GM23338 (cell line): ENCODE measurements at regions not wholly inside any gene's neighbourhood (a gene's known extent, or its start where the extent isn't known, plus 50 kb on each side); places are given as distances from the start of the nearest gene placed in this dataset.

ENCODE experiments used
- CREB1 ChIP-seq: fragments of 250-450 bp; sonication (Bioruptor Pico); IDR thresholded peaks from 2 replicates; pipeline ENCODE4 v1.5.0; 2020; ENCODE audit warnings: low read depth, mild to moderate bottlenecking, moderate library complexity
- EZH2 ChIP-seq: fragments of 200-600 bp; sonication (generic); IDR thresholded peaks from one replicate; pipeline ENCODE4 v1.8.0; 2017; ENCODE audit warnings: antibody characterized with exemption, mild to moderate bottlenecking, low read depth; ENCODE audit not compliant: unreplicated experiment
- EZH2phosphoT487 ChIP-seq: fragments of 200-600 bp; sonication (generic); IDR thresholded peaks from one replicate; pipeline ENCODE4 v1.8.1; 2018; ENCODE audit warnings: antibody characterized with exemption; ENCODE audit not compliant: unreplicated experiment
- JUNB ChIP-seq: IDR thresholded peaks from one replicate; pipeline ENCODE4 v1.6.1; 2016; ENCODE audit warnings: antibody characterized with exemption; ENCODE audit not compliant: unreplicated experiment
- NANOG ChIP-seq: IDR thresholded peaks from 2 replicates; pipeline ENCODE4 v1.6.1; 2016; ENCODE audit warnings: antibody characterized with exemption, borderline replicate concordance
- POLR2AphosphoS5 ChIP-seq: IDR thresholded peaks from 2 replicates; pipeline ENCODE4 v1.6.1; 2016; ENCODE audit warnings: antibody characterized with exemption, low read depth
- ZNF114 ChIP-seq: fragments of 250-450 bp; sonication (Bioruptor Pico); IDR thresholded peaks from 2 replicates; pipeline ENCODE4 v1.5.0; 2020; ENCODE audit warnings: mild to moderate bottlenecking, moderate library complexity
- ZNF331 ChIP-seq: fragments of 250-450 bp; sonication (Bioruptor Pico); IDR thresholded peaks from 2 replicates; pipeline ENCODE4 v1.5.0; 2020; ENCODE audit warnings: low read depth, mild to moderate bottlenecking, moderate library complexity
- TF ChIP-seq, protein P1 (sequence below), 2 experiments: fragments of 200-600 bp in 1 of 2; sonication (generic) in 1 of 2; conservative IDR thresholded peaks; 2 replicates each; pipeline versions ENCODE4 v1.5.1 to v1.6.1; 2016 to 2017; ENCODE audit warnings: antibody characterized with exemption in 2 of 2, low read depth in 2 of 2, mild to moderate bottlenecking in 2 of 2, moderate library complexity in 1 of 2
- TF ChIP-seq, protein P2 (sequence below): IDR thresholded peaks from one replicate; pipeline ENCODE4 v1.6.1; 2018; ENCODE audit warnings: antibody characterized with exemption; ENCODE audit not compliant: unreplicated experiment

DNA sequence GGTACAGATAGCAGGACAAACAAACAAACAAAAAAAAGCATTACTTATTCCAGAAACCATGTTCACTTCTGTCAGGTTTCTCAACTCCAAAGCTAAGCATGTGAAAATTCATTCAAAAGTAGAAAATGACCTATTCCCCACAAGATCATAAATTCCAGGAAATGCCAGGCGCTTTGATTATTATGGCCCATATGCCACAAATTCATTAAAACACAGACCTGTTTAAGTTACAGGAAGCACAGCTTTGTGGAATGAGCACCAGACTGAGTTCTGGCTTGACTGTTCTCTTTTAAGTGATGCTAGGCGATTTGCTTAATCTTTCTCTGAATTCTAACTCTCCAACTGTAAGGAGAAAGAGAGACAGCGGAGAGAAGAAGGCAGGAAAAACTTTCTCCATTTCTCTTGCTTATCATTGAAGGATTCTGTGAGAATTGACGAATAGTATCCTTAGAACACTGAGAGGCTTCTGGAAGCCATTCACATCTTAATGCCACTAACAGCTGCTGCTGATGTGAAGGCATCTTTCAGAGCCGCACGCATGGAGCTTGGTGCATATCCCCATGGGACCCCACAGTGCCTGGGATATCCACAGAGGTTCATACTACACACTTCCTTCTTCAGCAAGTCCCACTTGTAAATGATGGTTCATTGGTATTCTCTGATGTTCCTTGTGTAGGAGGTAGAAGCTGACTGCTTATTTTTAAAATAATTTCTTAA, 138.0 kb downstream of the ZNF674 start:
- TF ChIP-seq, protein P1, sequence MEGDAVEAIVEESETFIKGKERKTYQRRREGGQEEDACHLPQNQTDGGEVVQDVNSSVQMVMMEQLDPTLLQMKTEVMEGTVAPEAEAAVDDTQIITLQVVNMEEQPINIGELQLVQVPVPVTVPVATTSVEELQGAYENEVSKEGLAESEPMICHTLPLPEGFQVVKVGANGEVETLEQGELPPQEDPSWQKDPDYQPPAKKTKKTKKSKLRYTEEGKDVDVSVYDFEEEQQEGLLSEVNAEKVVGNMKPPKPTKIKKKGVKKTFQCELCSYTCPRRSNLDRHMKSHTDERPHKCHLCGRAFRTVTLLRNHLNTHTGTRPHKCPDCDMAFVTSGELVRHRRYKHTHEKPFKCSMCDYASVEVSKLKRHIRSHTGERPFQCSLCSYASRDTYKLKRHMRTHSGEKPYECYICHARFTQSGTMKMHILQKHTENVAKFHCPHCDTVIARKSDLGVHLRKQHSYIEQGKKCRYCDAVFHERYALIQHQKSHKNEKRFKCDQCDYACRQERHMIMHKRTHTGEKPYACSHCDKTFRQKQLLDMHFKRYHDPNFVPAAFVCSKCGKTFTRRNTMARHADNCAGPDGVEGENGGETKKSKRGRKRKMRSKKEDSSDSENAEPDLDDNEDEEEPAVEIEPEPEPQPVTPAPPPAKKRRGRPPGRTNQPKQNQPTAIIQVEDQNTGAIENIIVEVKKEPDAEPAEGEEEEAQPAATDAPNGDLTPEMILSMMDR (conservative IDR thresholded peaks at IDR 0.05; ENCODE audit: low read depth in 2 of 2), result no peak
- TF ChIP-seq JUNB, result no peak
- TF ChIP-seq CREB1 (CRISPR knock-in tag), result no peak
- TF ChIP-seq EZH2, result no peak
- no peak for TF ChIP-seq NANOG
- TF ChIP-seq ZNF331 (CRISPR knock-in tag), result no peak
- TF ChIP-seq, protein P2, sequence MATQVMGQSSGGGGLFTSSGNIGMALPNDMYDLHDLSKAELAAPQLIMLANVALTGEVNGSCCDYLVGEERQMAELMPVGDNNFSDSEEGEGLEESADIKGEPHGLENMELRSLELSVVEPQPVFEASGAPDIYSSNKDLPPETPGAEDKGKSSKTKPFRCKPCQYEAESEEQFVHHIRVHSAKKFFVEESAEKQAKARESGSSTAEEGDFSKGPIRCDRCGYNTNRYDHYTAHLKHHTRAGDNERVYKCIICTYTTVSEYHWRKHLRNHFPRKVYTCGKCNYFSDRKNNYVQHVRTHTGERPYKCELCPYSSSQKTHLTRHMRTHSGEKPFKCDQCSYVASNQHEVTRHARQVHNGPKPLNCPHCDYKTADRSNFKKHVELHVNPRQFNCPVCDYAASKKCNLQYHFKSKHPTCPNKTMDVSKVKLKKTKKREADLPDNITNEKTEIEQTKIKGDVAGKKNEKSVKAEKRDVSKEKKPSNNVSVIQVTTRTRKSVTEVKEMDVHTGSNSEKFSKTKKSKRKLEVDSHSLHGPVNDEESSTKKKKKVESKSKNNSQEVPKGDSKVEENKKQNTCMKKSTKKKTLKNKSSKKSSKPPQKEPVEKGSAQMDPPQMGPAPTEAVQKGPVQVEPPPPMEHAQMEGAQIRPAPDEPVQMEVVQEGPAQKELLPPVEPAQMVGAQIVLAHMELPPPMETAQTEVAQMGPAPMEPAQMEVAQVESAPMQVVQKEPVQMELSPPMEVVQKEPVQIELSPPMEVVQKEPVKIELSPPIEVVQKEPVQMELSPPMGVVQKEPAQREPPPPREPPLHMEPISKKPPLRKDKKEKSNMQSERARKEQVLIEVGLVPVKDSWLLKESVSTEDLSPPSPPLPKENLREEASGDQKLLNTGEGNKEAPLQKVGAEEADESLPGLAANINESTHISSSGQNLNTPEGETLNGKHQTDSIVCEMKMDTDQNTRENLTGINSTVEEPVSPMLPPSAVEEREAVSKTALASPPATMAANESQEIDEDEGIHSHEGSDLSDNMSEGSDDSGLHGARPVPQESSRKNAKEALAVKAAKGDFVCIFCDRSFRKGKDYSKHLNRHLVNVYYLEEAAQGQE, result no peak
- TF ChIP-seq EZH2phosphoT487, result no peak
- TF ChIP-seq POLR2AphosphoS5, result no peak
- no peak for TF ChIP-seq ZNF114 (CRISPR knock-in tag)
